ENCODE measurements at regions not wholly inside any gene's neighbourhood (a gene's known extent, or its start where the extent isn't known, plus 50 kb on each side); places are given as distances from the start of the nearest gene placed in this dataset.

DNA sequence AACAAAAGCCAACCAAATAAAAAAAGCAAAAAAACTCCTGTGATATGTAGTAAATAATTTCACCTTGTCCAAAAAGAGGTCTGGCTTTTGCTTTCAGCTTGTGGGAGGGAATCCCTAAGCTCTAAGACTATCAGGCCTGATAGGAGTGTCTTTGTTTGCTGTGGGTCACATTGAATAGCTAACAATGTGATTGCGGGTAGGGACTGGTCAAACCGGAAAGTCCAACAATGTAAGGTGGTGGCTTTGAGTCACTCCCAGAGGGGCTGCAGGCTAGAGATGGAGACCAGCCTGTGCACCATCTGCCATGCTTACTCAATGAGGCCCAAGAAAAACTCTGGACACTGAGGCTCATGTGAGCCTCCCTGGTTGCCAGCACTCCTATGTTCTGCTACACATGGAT lies 192.9 kb downstream of the TFCP2L1 start:
- TF ChIP-seq, protein P1, sequence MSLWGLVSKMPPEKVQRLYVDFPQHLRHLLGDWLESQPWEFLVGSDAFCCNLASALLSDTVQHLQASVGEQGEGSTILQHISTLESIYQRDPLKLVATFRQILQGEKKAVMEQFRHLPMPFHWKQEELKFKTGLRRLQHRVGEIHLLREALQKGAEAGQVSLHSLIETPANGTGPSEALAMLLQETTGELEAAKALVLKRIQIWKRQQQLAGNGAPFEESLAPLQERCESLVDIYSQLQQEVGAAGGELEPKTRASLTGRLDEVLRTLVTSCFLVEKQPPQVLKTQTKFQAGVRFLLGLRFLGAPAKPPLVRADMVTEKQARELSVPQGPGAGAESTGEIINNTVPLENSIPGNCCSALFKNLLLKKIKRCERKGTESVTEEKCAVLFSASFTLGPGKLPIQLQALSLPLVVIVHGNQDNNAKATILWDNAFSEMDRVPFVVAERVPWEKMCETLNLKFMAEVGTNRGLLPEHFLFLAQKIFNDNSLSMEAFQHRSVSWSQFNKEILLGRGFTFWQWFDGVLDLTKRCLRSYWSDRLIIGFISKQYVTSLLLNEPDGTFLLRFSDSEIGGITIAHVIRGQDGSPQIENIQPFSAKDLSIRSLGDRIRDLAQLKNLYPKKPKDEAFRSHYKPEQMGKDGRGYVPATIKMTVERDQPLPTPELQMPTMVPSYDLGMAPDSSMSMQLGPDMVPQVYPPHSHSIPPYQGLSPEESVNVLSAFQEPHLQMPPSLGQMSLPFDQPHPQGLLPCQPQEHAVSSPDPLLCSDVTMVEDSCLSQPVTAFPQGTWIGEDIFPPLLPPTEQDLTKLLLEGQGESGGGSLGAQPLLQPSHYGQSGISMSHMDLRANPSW (CRISPR knock-in tag; IDR thresholded peaks at IDR 0.05; ENCODE audit: borderline replicate concordance): no peak
- TF ChIP-seq POLR2AphosphoS5 (IDR thresholded peaks at IDR 0.05; ENCODE audit: low read depth, low read length) (no peak), U2AF2 (IDR thresholded peaks at IDR 0.05; ENCODE audit: low read depth, low read length) (no peak), KAT8 (CRISPR knock-in tag; IDR thresholded peaks at IDR 0.05) (no peak), SMYD3 (CRISPR knock-in tag; IDR thresholded peaks at IDR 0.05) (no peak), FOXK2 (IDR thresholded peaks at IDR 0.05) (no peak), ZFX (CRISPR knock-in tag; IDR thresholded peaks at IDR 0.05; ENCODE audit: low read depth) (no peak), NCOA2 (CRISPR knock-in tag; IDR thresholded peaks at IDR 0.05) (no peak), ZNF121 (CRISPR knock-in tag; IDR thresholded peaks at IDR 0.05) (no peak), POLR2A (IDR thresholded peaks at IDR 0.05; ENCODE audit: insufficient read depth in 1 of 2, low read depth in 2 of 2, low read length in 2 of 2) (no peak), ELF1 (CRISPR knock-in tag; IDR thresholded peaks at IDR 0.05) (no peak)
- TF ChIP-seq, protein P2, sequence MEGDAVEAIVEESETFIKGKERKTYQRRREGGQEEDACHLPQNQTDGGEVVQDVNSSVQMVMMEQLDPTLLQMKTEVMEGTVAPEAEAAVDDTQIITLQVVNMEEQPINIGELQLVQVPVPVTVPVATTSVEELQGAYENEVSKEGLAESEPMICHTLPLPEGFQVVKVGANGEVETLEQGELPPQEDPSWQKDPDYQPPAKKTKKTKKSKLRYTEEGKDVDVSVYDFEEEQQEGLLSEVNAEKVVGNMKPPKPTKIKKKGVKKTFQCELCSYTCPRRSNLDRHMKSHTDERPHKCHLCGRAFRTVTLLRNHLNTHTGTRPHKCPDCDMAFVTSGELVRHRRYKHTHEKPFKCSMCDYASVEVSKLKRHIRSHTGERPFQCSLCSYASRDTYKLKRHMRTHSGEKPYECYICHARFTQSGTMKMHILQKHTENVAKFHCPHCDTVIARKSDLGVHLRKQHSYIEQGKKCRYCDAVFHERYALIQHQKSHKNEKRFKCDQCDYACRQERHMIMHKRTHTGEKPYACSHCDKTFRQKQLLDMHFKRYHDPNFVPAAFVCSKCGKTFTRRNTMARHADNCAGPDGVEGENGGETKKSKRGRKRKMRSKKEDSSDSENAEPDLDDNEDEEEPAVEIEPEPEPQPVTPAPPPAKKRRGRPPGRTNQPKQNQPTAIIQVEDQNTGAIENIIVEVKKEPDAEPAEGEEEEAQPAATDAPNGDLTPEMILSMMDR (CRISPR knock-in tag; IDR thresholded peaks at IDR 0.05): no peak
- TF ChIP-seq, protein P3, sequence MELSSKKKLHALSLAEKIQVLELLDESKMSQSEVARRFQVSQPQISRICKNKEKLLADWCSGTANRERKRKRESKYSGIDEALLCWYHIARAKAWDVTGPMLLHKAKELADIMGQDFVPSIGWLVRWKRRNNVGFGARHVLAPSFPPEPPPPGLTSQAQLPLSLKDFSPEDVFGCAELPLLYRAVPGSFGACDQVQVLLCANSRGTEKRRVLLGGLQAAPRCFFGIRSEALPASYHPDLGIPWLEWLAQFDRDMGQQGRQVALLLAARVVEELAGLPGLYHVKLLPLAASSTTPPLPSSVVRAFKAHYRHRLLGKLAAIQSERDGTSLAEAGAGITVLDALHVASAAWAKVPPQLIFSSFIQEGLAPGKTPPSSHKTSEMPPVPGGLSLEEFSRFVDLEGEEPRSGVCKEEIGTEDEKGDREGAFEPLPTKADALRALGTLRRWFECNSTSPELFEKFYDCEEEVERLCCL (CRISPR knock-in tag; IDR thresholded peaks at IDR 0.05; ENCODE audit: borderline replicate concordance): no peak

Measured in HepG2 (cell line).